LNCaP clone FGC (cell line): ENCODE measurements at regions not wholly inside any gene's neighbourhood (a gene's known extent, or its start where the extent isn't known, plus 50 kb on each side); places are given as distances from the start of the nearest gene placed in this dataset.
"Not testable (repeated sequence)": the region's sequence is repeated elsewhere in the genome, so short reads cannot be mapped to it uniquely, and the experiment has no call there.

Source experiments
- DNase-seq: peaks from one replicate; pipeline ENCODE4 v3.0.0-alpha.2; 2011; ENCODE audit warnings: low read depth
- H3K4me3 ChIP-seq: 2 replicates; pipeline ENCODE4 v1.5.1; 2011; ENCODE audit warnings: mild to moderate bottlenecking, low read depth, low read length, control low read depth
- CTCF ChIP-seq: IDR thresholded peaks from 2 replicates; pipeline ENCODE4 v1.5.1; 2012; ENCODE audit warnings: mild to moderate bottlenecking; ENCODE audit not compliant: control insufficient read depth, insufficient read depth; ENCODE audit errors: extremely low read depth

- no peak for DNase-seq
Measured at GRCh38 chr5:115455301-115455707, 89.3 kb downstream of the FEM1C start.

GRCh38 chr5:115453391-115454095 lies 91.0 kb downstream of the FEM1C start:
- no peak for DNase-seq
- TF ChIP-seq CTCF: no peak
- no peak overlapping the region for H3K4me3 ChIP-seq

More at GRCh38 chr5:115455301-115455707, 89.3 kb downstream of the FEM1C start:
- TF ChIP-seq CTCF: no peak
- H3K4me3 ChIP-seq: no peak overlapping the region

GRCh38 chr5:115452536-115453235 lies 91.9 kb downstream of the FEM1C start:
- no peak for DNase-seq
- H3K4me3 ChIP-seq: no peak overlapping the region
- no peak for TF ChIP-seq CTCF

- no peak for TF ChIP-seq CTCF
- H3K4me3 ChIP-seq: no peak overlapping the region
- DNase-seq: no peak
Measured at GRCh38 chr5:115452083-115452482, 92.5 kb downstream of the FEM1C start.

- H3K4me3 ChIP-seq: no peak overlapping the region
- no peak for DNase-seq
- TF ChIP-seq CTCF: no peak
Measured at GRCh38 chr5:115450741-115451140, 93.8 kb downstream of the FEM1C start.

- DNase-seq, H3K4me3 ChIP-seq: not testable (repeated sequence)
Measured at GRCh38 chr5:115448630-115449029, 95.9 kb downstream of the FEM1C start.

- no peak for DNase-seq
- no peak overlapping the region for H3K4me3 ChIP-seq
- no peak for TF ChIP-seq CTCF
Measured at GRCh38 chr5:115440782-115441451, 103.7 kb downstream of the FEM1C start.
